IgD-negative memory B cell (primary cell): ENCODE measurements at regions not wholly inside any gene's neighbourhood (a gene's known extent, or its start where the extent isn't known, plus 50 kb on each side); places are given as distances from the start of the nearest gene placed in this dataset.

Experiments used
- H3K27ac Mint-ChIP-seq, 3 donors: one replicate each; pipeline ENCODE4 v1.8.0; 2020 to 2022; ENCODE audit warnings: mild to moderate bottlenecking in 3 of 3, mixed read lengths in 3 of 3, moderate library complexity in 1 of 3
- H3K27me3 Mint-ChIP-seq: one replicate; pipeline ENCODE4 v1.8.0; 2021; ENCODE audit warnings: mixed read lengths
- H3K36me3 Mint-ChIP-seq: one replicate; pipeline ENCODE4 v1.8.0; 2020; ENCODE audit warnings: mild to moderate bottlenecking, mixed read lengths
- H3K4me1 Mint-ChIP-seq, 3 donors: one replicate each; pipeline ENCODE4 v1.8.0; 2020 to 2022; ENCODE audit warnings: mixed read lengths in 3 of 3, mild to moderate bottlenecking in 1 of 3
- H3K4me3 Mint-ChIP-seq, 4 donors: one replicate each; pipeline ENCODE4 v1.8.0; 2020 to 2022; ENCODE audit warnings: mild to moderate bottlenecking in 4 of 4, mixed read lengths in 4 of 4, moderate library complexity in 3 of 4
- H3K9me3 Mint-ChIP-seq, 3 donors: one replicate each; pipeline ENCODE4 v1.8.0; 2020 to 2021; ENCODE audit warnings: mixed read lengths in 3 of 3, mild to moderate bottlenecking in 1 of 3

DNA sequence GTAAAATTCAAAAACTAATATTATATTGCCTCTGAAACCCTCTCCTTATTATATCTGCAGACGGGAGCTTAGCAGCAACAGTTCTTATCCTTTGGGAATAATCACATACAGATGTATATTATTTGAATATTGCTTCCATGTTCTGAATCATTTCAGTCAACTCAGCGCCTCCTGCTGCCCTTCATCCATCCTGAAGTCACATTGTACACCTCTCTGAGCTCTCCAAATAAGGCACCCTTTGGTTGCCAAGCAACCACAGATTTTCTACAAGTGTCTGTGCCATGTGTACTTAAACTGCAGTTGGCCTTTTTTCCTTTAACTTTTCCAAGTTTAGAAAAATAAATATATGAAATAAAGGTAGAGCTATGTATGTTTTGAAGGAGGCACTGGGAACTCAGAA lies 384.3 kb downstream of the LRRIQ3 start:
- peaks cover 6 to 7% (median 6%) of the 10 kb centered on the region in 3 donors for H3K9me3 Mint-ChIP-seq
- H3K27ac Mint-ChIP-seq: no peak overlapping the region
- no peak overlapping the region for H3K4me3 Mint-ChIP-seq
- H3K36me3 Mint-ChIP-seq: no peaks in the 10 kb centered on the region
- no peaks in the 10 kb centered on the region for H3K4me1 Mint-ChIP-seq
- peaks cover 3% of the 10 kb centered on the region for H3K27me3 Mint-ChIP-seq

DNA sequence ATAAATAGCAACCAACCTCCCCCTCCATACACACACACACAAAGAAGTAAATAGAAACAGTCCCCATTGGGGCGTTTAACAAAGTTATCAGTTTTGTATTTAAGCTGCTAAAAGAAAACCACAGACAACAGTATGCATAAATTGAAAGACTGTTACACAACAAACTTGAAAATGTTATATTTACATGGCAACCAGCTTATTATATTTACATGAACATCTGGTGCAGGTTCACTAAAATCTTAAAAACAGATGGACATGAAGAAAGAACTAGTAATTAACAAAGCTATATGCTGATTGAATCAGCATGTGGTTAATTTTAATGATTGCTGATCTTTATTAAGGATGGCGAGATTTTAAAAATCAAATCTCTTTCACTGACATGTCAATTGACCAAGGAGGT lies 384.7 kb downstream of the LRRIQ3 start:
- H3K9me3 Mint-ChIP-seq: peaks cover 4 to 7% (median 6%) of the 10 kb centered on the region in 3 donors
- H3K27me3 Mint-ChIP-seq: peaks cover 3% of the 10 kb centered on the region
- no peak overlapping the region for H3K4me3 Mint-ChIP-seq
- no peaks in the 10 kb centered on the region for H3K36me3 Mint-ChIP-seq
- no peaks in the 10 kb centered on the region for H3K4me1 Mint-ChIP-seq
- H3K27ac Mint-ChIP-seq: no peak overlapping the region

DNA sequence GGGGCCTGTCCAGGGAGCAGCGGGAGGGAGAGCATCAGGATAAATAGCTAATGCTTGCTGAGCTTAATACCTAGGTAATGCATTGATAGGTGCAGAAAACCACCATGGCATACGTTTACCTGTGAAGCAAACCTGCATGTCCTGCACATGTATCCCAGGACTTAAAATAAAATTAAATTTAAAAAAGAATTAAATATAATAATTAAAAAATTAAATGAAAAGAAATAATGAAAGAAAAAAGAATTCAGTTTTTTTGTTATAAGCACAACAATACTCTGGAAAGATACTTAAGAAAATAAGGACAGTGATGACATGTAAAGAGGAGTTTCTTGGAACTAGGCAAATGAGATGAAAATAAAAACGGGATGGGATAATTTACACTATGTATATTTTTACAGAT lies 386.2 kb downstream of the LRRIQ3 start:
- peaks cover 4 to 7% (median 6%) of the 10 kb centered on the region in 3 donors for H3K9me3 Mint-ChIP-seq

DNA sequence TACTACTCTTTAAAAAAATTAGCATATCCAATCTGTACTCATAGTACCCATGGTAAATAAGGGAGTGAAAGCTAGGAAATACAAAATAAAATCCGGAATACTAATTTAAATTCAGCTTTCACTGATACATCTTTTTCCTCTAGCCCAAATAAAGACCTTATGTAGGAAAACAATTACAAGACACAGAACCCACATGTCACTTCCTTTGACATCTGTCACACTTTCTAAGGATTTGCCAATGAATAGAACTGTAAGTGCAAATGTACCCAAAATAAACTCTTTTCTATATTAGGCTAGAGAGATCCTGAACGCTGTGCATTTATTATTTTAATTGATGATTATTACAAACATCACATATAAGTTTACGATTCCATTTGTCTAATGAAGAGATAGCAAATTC lies 393.0 kb downstream of the LRRIQ3 start:
- Mint-ChIP-seq H3K4me1 (no peaks in the 10 kb centered on the region), H3K27me3 (no peaks in the 10 kb centered on the region), H3K36me3 (no peaks in the 10 kb centered on the region), H3K27ac (no peak overlapping the region), H3K4me3 (no peak overlapping the region), H3K9me3 (peaks cover 0 to 4% (median 0%) of the 10 kb centered on the region in 3 donors)

More for the DNA sequence above, 386.2 kb downstream of the LRRIQ3 start:
- no peaks in the 10 kb centered on the region for H3K4me1 Mint-ChIP-seq
- H3K27ac Mint-ChIP-seq: no peak overlapping the region
- peaks cover 3% of the 10 kb centered on the region for H3K27me3 Mint-ChIP-seq
- no peak overlapping the region for H3K4me3 Mint-ChIP-seq
- H3K36me3 Mint-ChIP-seq: no peaks in the 10 kb centered on the region

DNA sequence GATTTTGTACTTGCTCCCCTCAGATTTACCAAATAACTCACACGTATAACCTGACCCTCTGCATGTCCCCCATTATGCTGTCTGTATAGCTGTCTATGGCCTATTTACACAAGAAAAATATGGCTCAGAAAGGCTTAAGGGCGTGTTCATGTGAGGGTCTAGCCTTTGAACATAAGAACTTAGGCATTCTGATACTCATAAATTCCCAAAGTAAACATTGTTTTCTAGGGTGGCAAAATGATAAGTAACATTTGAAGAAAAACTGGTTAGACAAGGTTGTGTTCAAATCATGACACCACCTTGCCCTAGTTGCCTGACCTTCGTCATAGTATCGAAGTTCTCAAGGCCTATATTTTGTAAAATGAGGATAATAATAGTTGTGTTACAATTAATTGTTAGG lies 394.6 kb downstream of the LRRIQ3 start:
- no peaks in the 10 kb centered on the region for H3K27me3 Mint-ChIP-seq
- H3K4me3 Mint-ChIP-seq: no peak overlapping the region
- H3K36me3 Mint-ChIP-seq: no peaks in the 10 kb centered on the region
- peak overlapping the region in 1 of 3 donors; percentile 53 for H3K27ac Mint-ChIP-seq
- no peaks in the 10 kb centered on the region for H3K4me1 Mint-ChIP-seq
- no peaks in the 10 kb centered on the region for H3K9me3 Mint-ChIP-seq

DNA sequence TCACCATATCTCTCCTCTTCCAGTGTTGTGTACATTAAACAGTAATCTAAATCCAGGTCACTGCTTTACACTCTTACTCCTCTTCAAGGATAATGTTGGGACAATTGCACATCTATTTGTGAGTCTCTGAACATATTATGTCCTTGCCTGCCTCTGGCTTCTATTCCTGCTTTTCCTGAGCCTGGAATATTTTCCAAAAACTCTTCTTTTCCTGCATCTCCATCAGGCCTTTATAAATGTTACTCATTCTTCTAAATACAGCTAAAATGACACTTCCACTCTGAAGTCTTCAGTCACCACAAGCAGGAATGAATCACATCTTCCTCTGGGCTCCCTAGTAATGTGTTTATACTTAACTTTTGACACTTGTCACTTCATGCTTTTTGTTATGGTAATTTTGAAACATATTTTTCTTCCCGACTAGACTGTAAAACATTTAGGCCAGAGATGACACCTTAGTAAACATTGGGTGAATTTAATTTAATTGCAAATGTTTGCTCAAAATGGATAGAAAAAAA lies 396.0 kb downstream of the LRRIQ3 start:
- no peaks in the 10 kb centered on the region for H3K9me3 Mint-ChIP-seq
- H3K36me3 Mint-ChIP-seq: no peaks in the 10 kb centered on the region
- no peaks in the 10 kb centered on the region for H3K27me3 Mint-ChIP-seq
- H3K27ac Mint-ChIP-seq: no peak overlapping the region
- H3K4me1 Mint-ChIP-seq: no peaks in the 10 kb centered on the region
- H3K4me3 Mint-ChIP-seq: no peak overlapping the region

DNA sequence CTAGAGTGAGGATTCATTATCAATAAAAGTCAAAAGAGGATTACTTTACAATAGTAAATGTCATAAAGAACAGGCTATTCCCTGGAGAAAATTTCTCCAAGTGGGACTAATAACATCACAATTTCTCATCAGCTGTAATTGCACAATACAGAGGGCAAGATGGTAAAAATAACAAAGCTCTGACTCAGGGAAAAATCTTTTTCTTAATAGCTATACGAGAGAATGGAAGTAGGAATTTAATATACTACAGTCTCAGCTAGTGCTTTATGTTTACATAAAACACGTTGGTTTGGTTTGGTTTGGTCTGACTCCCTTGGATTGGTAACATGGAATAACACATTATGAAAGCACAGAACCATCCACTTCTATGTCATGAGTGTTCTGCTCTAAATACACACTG lies 397.6 kb downstream of the LRRIQ3 start:
- H3K4me3 Mint-ChIP-seq: no peak overlapping the region
- H3K36me3 Mint-ChIP-seq: no peaks in the 10 kb centered on the region
- H3K27ac Mint-ChIP-seq: no peak overlapping the region
- no peaks in the 10 kb centered on the region for H3K4me1 Mint-ChIP-seq
- no peaks in the 10 kb centered on the region for H3K9me3 Mint-ChIP-seq
- no peaks in the 10 kb centered on the region for H3K27me3 Mint-ChIP-seq

DNA sequence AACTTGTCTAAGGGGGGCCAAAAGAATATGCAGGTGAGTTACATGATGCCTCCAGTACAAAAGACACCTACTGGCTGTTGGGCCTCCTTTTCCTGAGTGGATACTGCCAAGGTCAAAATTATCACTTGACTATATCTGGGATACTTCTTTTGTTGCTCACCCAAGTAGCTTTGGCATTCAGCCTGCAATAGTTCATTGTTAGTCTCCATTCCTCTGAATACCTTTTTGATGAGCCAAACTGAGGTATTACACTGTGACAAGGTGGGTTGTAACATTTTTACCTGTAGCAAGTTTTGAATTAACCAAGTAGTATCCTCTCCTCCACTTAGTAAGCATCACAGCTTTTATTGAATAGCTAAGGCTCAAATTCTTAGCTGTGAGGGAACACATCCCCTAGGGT lies 408.0 kb downstream of the LRRIQ3 start:
- no peaks in the 10 kb centered on the region for H3K27me3 Mint-ChIP-seq
- H3K4me3 Mint-ChIP-seq: no peak overlapping the region
- no peaks in the 10 kb centered on the region for H3K9me3 Mint-ChIP-seq
- H3K36me3 Mint-ChIP-seq: no peaks in the 10 kb centered on the region
- H3K4me1 Mint-ChIP-seq: no peaks in the 10 kb centered on the region
- H3K27ac Mint-ChIP-seq: no peak overlapping the region

DNA sequence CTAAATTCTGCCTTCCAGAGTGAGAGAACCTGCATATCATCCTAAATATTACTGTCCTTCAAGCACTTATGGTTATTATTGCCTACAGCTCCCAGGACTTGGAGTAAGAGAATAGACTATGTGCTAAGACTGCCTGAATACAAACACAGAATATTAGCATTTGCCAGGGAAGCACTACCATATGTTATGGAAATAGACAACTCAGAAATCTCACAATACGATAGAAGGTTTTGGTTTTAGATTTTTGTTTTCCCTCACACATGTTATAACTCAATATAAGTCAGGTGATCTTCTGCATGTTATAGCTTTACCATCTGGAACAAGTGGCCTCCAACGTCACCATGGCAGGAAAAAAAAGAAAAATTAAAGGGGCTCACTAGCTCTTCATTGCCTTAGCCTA lies 413.9 kb downstream of the LRRIQ3 start:
- Mint-ChIP-seq H3K36me3 (no peaks in the 10 kb centered on the region), H3K4me3 (no peak overlapping the region), H3K9me3 (peaks cover 0 to 2% (median 0%) of the 10 kb centered on the region in 3 donors), H3K27me3 (no peaks in the 10 kb centered on the region), H3K4me1 (no peaks in the 10 kb centered on the region), H3K27ac (no peak overlapping the region)

DNA sequence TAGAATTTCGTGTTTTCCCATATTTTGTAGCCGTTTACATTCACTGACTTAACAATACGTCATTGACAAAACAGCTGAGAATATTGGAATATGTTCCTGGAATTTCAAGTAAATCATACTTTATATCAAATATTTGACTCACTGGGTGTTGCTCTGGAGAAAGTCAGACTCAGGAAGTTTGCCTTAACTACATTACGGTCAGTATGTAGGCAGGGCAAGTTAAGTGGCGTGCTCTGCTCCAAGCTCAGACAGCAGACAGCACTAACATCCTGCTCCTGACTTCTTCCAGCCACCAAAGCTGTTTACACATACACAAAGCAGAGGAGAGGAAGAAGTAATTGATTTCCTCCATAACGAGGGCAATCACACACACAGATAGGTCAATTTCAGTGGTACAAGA lies 414.6 kb downstream of the LRRIQ3 start:
- Mint-ChIP-seq H3K4me3 (no peak overlapping the region), H3K9me3 (peaks cover 0 to 2% (median 0%) of the 10 kb centered on the region in 3 donors), H3K4me1 (no peaks in the 10 kb centered on the region), H3K36me3 (no peaks in the 10 kb centered on the region), H3K27me3 (no peaks in the 10 kb centered on the region), H3K27ac (no peak overlapping the region)

DNA sequence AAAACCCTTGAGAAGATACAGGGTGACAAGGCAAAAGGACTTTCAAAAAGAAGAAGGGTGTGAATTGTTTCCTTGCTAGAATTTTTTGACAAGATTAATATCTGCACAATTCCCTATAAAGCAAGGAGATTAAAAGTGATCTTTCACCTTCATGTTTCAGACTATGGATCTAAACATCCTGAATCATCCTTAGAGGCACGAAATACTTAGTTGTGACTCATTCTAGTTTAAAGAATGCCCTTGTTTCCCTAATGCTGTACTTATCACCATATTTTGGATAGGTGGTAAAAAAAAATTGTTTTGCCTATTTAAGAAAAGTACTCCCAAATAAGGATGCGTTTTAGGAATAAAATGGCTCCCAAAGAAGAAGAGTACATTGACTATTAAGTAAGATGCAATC lies 415.1 kb downstream of the LRRIQ3 start:
- Mint-ChIP-seq H3K4me1 (no peaks in the 10 kb centered on the region), H3K4me3 (no peak overlapping the region), H3K27me3 (no peaks in the 10 kb centered on the region), H3K9me3 (peaks cover 0 to 2% (median 0%) of the 10 kb centered on the region in 3 donors), H3K36me3 (no peaks in the 10 kb centered on the region), H3K27ac (no peak overlapping the region)

DNA sequence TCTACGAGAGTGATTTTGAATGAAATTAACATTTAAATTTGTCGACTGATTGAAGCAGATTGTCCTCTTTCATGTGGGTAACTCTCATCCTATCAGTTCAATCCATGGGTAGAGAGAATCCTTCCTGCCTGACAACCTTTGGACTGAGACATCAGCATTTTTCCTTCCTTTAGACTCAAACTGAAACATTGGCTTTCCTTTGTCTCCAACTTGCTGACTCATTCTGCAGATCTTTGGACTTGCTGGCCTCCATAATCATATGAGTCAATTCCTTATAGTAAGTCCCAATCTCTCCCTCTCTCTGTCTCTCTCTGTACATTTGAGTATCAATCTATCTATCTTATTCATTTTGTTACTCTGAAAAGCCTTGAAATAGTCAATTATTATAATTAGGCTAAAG lies 416.7 kb downstream of the LRRIQ3 start:
- no peak overlapping the region for H3K4me3 Mint-ChIP-seq
- no peaks in the 10 kb centered on the region for H3K27me3 Mint-ChIP-seq
- no peaks in the 10 kb centered on the region for H3K36me3 Mint-ChIP-seq
- no peaks in the 10 kb centered on the region for H3K4me1 Mint-ChIP-seq
- no peak overlapping the region for H3K27ac Mint-ChIP-seq
- H3K9me3 Mint-ChIP-seq: peaks cover 0 to 2% (median 0%) of the 10 kb centered on the region in 3 donors

DNA sequence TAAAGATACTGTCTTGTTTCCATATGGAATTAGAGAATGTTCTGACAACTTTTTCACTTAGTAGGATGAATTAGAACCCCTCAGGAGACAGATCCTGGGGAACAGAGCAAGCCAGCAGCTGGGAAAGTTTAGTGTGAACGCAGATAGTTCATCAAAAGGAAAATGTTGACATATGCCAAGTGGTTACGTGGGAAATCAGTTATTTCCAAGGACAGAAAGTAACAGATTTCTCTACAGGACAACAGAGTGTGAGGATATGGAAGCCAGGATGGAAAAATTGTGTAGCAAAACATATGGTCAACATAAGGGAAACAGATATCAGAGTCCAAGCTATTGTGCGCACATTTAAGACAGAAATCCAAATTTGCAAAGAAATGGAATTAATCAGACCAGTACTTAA lies 419.5 kb downstream of the LRRIQ3 start:
- Mint-ChIP-seq H3K4me3 (no peak overlapping the region), H3K9me3 (peaks cover 0 to 2% (median 0%) of the 10 kb centered on the region in 3 donors), H3K27ac (no peak overlapping the region), H3K4me1 (no peaks in the 10 kb centered on the region), H3K27me3 (no peaks in the 10 kb centered on the region), H3K36me3 (no peaks in the 10 kb centered on the region)

DNA sequence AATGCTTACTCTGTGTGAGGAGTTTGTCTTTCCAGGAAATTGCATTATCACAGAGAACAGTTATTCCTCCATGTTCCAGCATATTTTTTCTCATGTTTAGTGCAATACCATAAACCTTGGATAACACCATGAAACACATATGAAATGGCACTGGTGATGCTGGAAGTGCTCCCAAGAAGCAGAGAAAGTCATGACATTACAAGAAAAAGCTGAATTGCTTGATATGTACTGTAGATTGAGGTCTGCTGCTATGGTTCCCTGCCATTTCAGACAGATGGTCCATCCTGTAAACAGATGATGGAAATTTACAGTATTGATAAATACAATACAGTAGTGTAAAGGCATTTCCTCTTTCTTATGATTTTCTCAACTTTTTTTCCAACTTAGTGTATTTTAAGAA lies 422.1 kb downstream of the LRRIQ3 start:
- H3K27me3 Mint-ChIP-seq: no peaks in the 10 kb centered on the region
- H3K9me3 Mint-ChIP-seq: peaks cover 0 to 1% (median 0%) of the 10 kb centered on the region in 3 donors
- no peaks in the 10 kb centered on the region for H3K36me3 Mint-ChIP-seq
- no peak overlapping the region for H3K27ac Mint-ChIP-seq
- H3K4me3 Mint-ChIP-seq: no peak overlapping the region
- H3K4me1 Mint-ChIP-seq: no peaks in the 10 kb centered on the region

DNA sequence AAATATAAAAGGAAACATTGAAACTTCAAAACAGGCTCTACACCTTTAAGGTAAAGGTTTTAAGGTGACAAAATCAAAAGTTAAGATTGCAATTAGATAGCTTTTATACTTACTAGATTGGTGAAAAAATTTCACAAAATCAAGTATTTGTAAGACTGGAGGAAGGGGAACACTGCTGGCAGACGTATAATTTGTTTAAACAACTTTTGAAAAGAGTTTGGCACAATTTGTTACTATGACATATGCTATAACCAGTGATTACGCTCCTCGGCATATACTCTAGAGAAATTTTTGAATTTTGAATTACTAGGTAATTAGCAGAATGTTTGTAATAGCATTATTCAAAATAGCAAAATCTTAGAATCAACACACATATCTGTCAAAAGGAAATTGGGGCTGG lies 425.0 kb downstream of the LRRIQ3 start:
- H3K4me3 Mint-ChIP-seq: no peak overlapping the region
- H3K27ac Mint-ChIP-seq: no peak overlapping the region
- H3K9me3 Mint-ChIP-seq: peaks cover 0 to 4% (median 1%) of the 10 kb centered on the region in 3 donors
- no peaks in the 10 kb centered on the region for H3K4me1 Mint-ChIP-seq
- H3K36me3 Mint-ChIP-seq: no peaks in the 10 kb centered on the region
- no peaks in the 10 kb centered on the region for H3K27me3 Mint-ChIP-seq

DNA sequence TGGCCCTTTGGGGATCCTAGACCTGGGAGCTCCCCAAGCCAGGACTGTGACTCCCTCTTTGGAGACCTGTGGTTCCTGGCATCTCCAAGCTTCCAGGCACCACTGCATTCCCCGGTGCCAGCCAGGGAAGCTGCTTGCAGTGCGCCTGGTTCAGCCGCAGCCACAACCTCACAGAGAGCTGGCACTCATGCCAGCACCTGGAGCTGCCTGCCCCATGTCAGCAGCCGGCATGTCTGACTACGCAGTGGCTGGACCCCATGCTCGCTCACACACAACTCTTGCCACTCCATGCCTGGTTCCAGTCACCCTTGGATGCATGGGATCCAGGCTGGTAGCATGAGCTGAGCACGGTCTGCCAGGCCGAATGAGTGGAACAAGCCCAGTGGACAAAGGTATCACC lies 426.6 kb downstream of the LRRIQ3 start:
- Mint-ChIP-seq H3K4me3 (no peak overlapping the region), H3K36me3 (no peaks in the 10 kb centered on the region), H3K27ac (no peak overlapping the region)

More for the DNA sequence above, 426.6 kb downstream of the LRRIQ3 start:
- peaks cover 0 to 4% (median 1%) of the 10 kb centered on the region in 3 donors for H3K9me3 Mint-ChIP-seq
- H3K27me3 Mint-ChIP-seq: no peaks in the 10 kb centered on the region
- H3K4me1 Mint-ChIP-seq: no peaks in the 10 kb centered on the region
